GM23248 (cell line): ENCODE measurements at regions not wholly inside any gene's neighbourhood (a gene's known extent, or its start where the extent isn't known, plus 50 kb on each side); places are given as distances from the start of the nearest gene placed in this dataset.
"Not testable (repeated sequence)": the region's sequence is repeated elsewhere in the genome, so short reads cannot be mapped to it uniquely, and the experiment has no call there.

Source experiments
- EZH2 ChIP-seq: fragments of 200-600 bp; sonication (generic); IDR thresholded peaks from 2 replicates; pipeline ENCODE4 v1.6.1; 2018; ENCODE audit warnings: antibody characterized with exemption, mild to moderate bottlenecking; ENCODE audit not compliant: insufficient read depth, poor library complexity, severe bottlenecking
- EZH2phosphoT487 ChIP-seq: fragments of 200-600 bp; sonication (generic); IDR thresholded peaks from 2 replicates; pipeline ENCODE4 v1.6.1; 2018; ENCODE audit warnings: antibody characterized with exemption, moderate library complexity, mild to moderate bottlenecking, low read depth; ENCODE audit not compliant: insufficient read depth

DNA sequence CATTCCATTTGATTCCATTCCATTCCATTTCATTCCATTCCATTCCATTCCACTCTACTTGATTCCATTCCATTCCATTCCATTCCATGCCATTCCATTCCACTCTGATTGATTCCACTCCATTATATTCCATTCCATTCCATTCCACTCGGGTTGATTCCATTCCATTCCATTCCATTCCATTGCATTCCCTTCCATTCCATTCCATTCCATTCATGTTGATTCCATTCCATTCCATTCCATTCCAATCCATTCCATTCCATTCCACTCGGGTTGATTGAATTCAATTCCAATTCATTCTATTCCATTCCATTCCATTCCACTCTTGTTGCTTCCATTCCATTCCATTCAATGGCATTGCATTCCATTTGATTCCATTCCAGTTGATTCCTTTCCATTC lies 1136.4 kb downstream of the RPIA start:
- not testable (repeated sequence) for TF ChIP-seq EZH2, EZH2phosphoT487
